AG10803 (cell line): ENCODE measurements at regions not wholly inside any gene's neighbourhood (a gene's known extent, or its start where the extent isn't known, plus 50 kb on each side); places are given as distances from the start of the nearest gene placed in this dataset.
A peak's percentile ranks its signal among the peaks of the same experiment; 100 is the strongest.

ENCODE experiments used
- DNase-seq: peaks from one replicate; pipeline ENCODE4 v3.0.0; 2010; ENCODE audit warnings: low read depth
- H3K4me3 ChIP-seq: 2 replicates; pipeline ENCODE4 v1.5.1; 2011; ENCODE audit warnings: mild to moderate bottlenecking, low read length, control low read depth
- CTCF ChIP-seq: conservative IDR thresholded peaks from 2 replicates; pipeline ENCODE4 v1.5.1; 2011; ENCODE audit warnings: mild to moderate bottlenecking, low read length, control low read depth, inconsistent platforms

GRCh38 chr18:24999650-25000267 is 352.2 kb downstream of the ZNF521 start:
- no peak for TF ChIP-seq CTCF
- DNase-seq = no peak
- no peak overlapping the region for H3K4me3 ChIP-seq

DNA sequence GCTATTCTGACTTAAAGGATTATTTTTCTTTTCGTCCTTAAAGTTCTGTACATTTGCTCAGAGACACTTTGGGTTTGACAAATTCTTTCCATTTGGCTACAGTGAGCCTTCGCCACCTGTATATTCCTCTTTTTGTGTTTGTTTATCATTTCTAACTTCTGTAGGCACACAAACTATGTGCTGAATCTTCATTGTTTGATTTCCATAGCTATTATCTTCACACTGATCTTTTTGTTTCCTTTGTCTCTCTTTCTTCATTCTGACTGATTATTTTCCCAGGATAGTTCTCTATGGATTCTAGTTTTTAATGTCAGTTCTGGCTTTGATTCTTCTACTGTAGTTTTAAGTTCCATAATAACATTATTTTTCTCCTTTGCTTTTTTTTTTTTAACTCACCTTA is 350.2 kb downstream of the ZNF521 start:
- no peak for TF ChIP-seq CTCF
- H3K4me3 ChIP-seq = no peak overlapping the region
- no peak for DNase-seq

DNA sequence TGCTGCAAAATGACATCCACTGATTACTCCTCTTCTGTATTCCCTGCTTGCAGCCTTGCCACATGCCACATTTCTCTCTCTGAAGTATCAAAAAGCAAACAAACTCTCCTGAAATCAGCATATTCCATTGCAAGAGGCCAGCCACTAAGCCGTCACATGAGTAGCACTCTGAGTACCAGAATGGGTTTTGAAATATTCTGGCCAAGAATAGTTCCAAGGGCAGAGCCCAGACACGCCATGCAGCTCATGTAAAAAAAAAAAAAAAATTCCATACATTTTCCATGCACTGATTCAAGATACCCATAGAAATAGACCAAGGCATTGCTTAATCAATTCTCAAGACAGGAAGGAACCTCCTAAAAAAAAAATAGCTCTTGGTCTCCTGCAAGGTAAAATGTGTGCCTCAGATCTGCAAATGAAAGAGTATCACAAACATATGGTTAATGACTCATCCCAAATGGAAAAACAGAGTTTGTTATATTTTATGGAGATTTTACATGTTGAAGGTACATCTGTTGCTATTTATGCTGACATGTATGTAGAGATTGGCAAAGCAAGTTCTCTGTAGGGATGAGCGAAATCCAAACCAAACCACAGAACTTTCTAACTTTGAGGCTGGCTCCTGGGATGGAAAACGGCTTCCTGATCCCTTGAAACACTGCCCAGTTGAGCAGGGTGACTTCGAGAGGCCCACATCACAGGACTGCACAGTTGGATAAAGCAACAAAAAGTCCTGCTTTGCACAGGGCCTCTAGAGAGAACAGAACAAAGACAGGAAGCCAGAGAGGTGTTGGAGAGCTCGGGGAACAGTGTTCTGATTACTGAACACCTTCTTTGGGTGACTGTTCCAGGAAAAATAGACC is 346.2 kb downstream of the ZNF521 start:
- no peak for TF ChIP-seq CTCF
- no peak overlapping the region for H3K4me3 ChIP-seq
- DNase-seq = peak; percentile 83

GRCh38 chr18:25010623-25011374 is 341.2 kb downstream of the ZNF521 start:
- no peak for DNase-seq

More at GRCh38 chr18:25010623-25011374, 341.2 kb downstream of the ZNF521 start:
- no peak overlapping the region for H3K4me3 ChIP-seq
- TF ChIP-seq CTCF = no peak
